Urothelium cell line (cell line): ENCODE measurements at regions not wholly inside any gene's neighbourhood (a gene's known extent, or its start where the extent isn't known, plus 50 kb on each side); places are given as distances from the start of the nearest gene placed in this dataset.

ENCODE experiments used
- DNase-seq: peaks from one replicate; pipeline ENCODE4 v3.0.0; 2011; ENCODE audit warnings: low spot score, mixed read lengths
- FAIRE-seq: peaks from 2 replicates; lab custom pipeline; 2011; peaks lifted over from hg19 to GRCh38; lab: Jason Lieb, UNC

- no peak for FAIRE-seq
- DNase-seq, result no peak
These were observed 317.3 kb downstream of the FOXL1 start for GRCh38 chr16:86895606-86896005.

- no peak for FAIRE-seq
- DNase-seq, result no peak
These were observed 318.6 kb downstream of the FOXL1 start for GRCh38 chr16:86896976-86897375.

GRCh38 chr16:86897486-86897885 lies 319.1 kb downstream of the FOXL1 start:
- no peak for DNase-seq
- FAIRE-seq, result no peak

GRCh38 chr16:86898386-86898785 lies 320.0 kb downstream of the FOXL1 start:
- DNase-seq (no peak), FAIRE-seq (no peak)

GRCh38 chr16:86899151-86899550 lies 320.8 kb downstream of the FOXL1 start:
- FAIRE-seq (no peak), DNase-seq (no peak)

GRCh38 chr16:86899757-86900156 lies 321.4 kb downstream of the FOXL1 start:
- DNase-seq, result no peak
- FAIRE-seq, result no peak

GRCh38 chr16:86901483-86901882 lies 323.1 kb downstream of the FOXL1 start:
- FAIRE-seq (no peak), DNase-seq (no peak)

GRCh38 chr16:86902656-86903001 lies 324.3 kb downstream of the FOXL1 start:
- DNase-seq (no peak), FAIRE-seq (no peak)

GRCh38 chr16:86903068-86903467 lies 324.7 kb downstream of the FOXL1 start:
- FAIRE-seq, result peak; percentile 48
- no peak for DNase-seq

GRCh38 chr16:86905302-86905701 lies 327.0 kb downstream of the FOXL1 start:
- FAIRE-seq, result no peak
- DNase-seq, result no peak

- DNase-seq (no peak), FAIRE-seq (no peak)
These were observed 328.3 kb downstream of the FOXL1 start for GRCh38 chr16:86906623-86907022.

GRCh38 chr16:86909359-86910160 lies 331.2 kb downstream of the FOXL1 start:
- no peak for DNase-seq
- peak; percentile 52 for FAIRE-seq

- FAIRE-seq (no peak), DNase-seq (no peak)
These were observed 331.9 kb downstream of the FOXL1 start for GRCh38 chr16:86910161-86910769.

GRCh38 chr16:86911437-86911958 lies 333.1 kb downstream of the FOXL1 start:
- FAIRE-seq, result no peak

GRCh38 chr16:86913886-86914285 lies 335.5 kb downstream of the FOXL1 start:
- DNase-seq, result no peak
- no peak for FAIRE-seq

More at GRCh38 chr16:86911437-86911958, 333.1 kb downstream of the FOXL1 start:
- DNase-seq, result no peak

- DNase-seq (no peak), FAIRE-seq (no peak)
These were observed 336.7 kb downstream of the FOXL1 start for GRCh38 chr16:86914876-86915717.

GRCh38 chr16:86917471-86918365 lies 339.4 kb downstream of the FOXL1 start:
- DNase-seq (no peak), FAIRE-seq (no peak)

GRCh38 chr16:86918637-86919036 lies 340.3 kb downstream of the FOXL1 start:
- DNase-seq (no peak), FAIRE-seq (no peak)

GRCh38 chr16:86919078-86919477 lies 340.7 kb downstream of the FOXL1 start:
- FAIRE-seq (no peak), DNase-seq (no peak)

- DNase-seq, result no peak
These were observed 341.4 kb downstream of the FOXL1 start for GRCh38 chr16:86919578-86920305.

More at GRCh38 chr16:86919578-86920305, 341.4 kb downstream of the FOXL1 start:
- FAIRE-seq, result no peak
